ENCODE measurements at regions not wholly inside any gene's neighbourhood (a gene's known extent, or its start where the extent isn't known, plus 50 kb on each side); places are given as distances from the start of the nearest gene placed in this dataset.

DNA sequence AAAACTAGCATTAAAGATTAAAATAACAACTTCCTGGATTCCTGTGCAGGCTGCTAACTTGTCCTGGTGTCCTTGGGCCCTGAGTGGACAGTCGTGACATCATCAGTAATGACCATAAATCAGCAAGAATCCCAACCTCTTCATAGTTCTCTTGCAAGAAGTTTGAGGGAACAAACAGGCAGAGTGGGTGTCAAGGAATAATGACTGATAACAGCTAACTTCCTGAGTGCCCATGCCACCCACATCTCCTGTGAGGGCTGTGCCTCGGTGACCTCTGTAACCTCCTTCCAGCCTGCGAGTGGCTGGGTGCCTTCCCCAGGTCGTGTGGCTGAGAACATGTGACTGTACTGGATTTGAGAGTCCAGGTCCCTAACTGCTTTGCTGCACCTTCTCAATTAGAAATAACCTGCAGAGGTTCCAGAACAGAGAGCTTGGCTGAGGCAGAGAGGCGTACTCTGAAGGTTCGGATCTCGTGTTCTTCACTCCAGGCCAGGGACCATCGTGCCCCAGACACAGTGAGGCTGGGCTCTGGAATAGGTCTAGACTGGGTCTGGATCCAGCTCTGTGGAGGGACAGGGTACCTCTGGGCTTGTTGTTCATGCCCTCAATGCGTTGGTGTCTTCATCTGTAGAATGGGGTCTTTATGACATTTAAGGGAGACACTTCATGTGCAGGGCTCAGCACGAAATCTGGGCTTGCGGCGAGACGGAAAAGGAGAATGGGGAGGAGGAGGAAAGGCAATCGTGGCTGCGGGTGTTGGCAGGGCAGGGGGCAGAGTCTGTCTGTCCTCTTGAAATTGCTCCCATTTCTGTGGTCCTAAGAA is 313.1 kb upstream of the ZNF32 start:
- CTCF ChIA-PET: no interaction called here
- ATAC-seq (replicated peaks in 1 of 4): no peak
- Histone ChIP-seq H3K4me1 (ENCODE audit: control insufficient read depth in 1 of 2, extremely low read depth in 1 of 2, insufficient read depth in 2 of 2, low read length in 2 of 2) (no peaks in the 10 kb centered on the region), H3K27ac (ENCODE audit: low read length) (no peak overlapping the region), H3K27me3 (replicated peaks in 1 of 2; ENCODE audit: control insufficient read depth in 2 of 2, extremely low read depth in 1 of 2, insufficient read depth in 2 of 2, low read length in 1 of 2) (peaks cover 2 to 22% of the 10 kb centered on the region in 2 experiments), H3K36me3 (ENCODE audit: control insufficient read depth in 2 of 2, extremely low read depth in 1 of 2, insufficient read depth in 1 of 2, low read length in 1 of 2) (no peaks in the 10 kb centered on the region), H3K9me3 (no peaks in the 10 kb centered on the region), H3K4me3 (ENCODE audit: control insufficient read depth in 1 of 2, extremely low read depth in 1 of 2, low read length in 1 of 2) (no peak overlapping the region)
- POLR2A ChIA-PET: interaction anchor here in 1 of 2 donors (0.6 kb wide), 1 partner anchor 139 kb away, joined by 3 read pairs; no protein-coding TSS in a partner anchor
- peaks cover 6 to 18% (median 8%) of the 10 kb centered on the region in 3 donors for H3K4me1 Mint-ChIP-seq
- peaks cover 15 to 31% of the 10 kb centered on the region in 2 donors for H3K27me3 Mint-ChIP-seq
- no peak overlapping the region for H3K4me3 Mint-ChIP-seq
- H3K36me3 Mint-ChIP-seq: no peaks in the 10 kb centered on the region
- H3K27ac Mint-ChIP-seq: no peak overlapping the region
- 77% methylated on average over 13 of the region's 15 CpGs for WGBS (ENCODE audit: insufficient coverage)
- H3K9me3 Mint-ChIP-seq: no peaks in the 10 kb centered on the region
- DNase-seq: no peak

DNA sequence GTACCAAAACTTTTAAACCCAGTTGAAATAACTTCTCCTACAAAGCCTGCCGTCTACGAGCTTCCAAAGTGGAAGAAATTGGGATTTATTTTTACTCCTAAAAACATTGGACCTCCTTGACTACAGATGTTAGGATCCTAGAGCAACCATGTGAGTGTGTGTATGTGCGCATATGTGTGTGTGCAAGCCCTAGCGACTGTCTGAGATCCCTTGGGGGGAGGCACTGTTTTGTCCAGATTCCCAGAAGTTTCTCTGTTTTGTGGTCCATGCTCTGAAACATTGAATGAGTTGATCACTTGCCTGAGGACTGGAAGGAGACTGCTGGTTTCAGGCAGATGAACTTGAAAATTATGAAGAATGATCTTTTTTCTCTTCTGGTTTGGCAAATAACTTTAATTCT is 312.3 kb upstream of the ZNF32 start:
- Mint-ChIP-seq H3K9me3 (no peaks in the 10 kb centered on the region), H3K4me3 (no peak overlapping the region), H3K4me1 (peaks cover 6 to 17% (median 8%) of the 10 kb centered on the region in 3 donors), H3K27ac (no peak overlapping the region), H3K27me3 (peaks cover 14 to 36% of the 10 kb centered on the region in 2 donors), H3K36me3 (no peaks in the 10 kb centered on the region)
- Histone ChIP-seq H3K9me3 (no peaks in the 10 kb centered on the region), H3K4me1 (ENCODE audit: control insufficient read depth in 1 of 2, extremely low read depth in 1 of 2, insufficient read depth in 2 of 2, low read length in 2 of 2) (no peaks in the 10 kb centered on the region), H3K27ac (ENCODE audit: low read length) (no peak overlapping the region), H3K27me3 (replicated peaks in 1 of 2; ENCODE audit: control insufficient read depth in 2 of 2, extremely low read depth in 1 of 2, insufficient read depth in 2 of 2, low read length in 1 of 2) (peaks cover 2 to 23% of the 10 kb centered on the region in 2 experiments), H3K36me3 (ENCODE audit: control insufficient read depth in 2 of 2, extremely low read depth in 1 of 2, insufficient read depth in 1 of 2, low read length in 1 of 2) (no peaks in the 10 kb centered on the region), H3K4me3 (ENCODE audit: control insufficient read depth in 1 of 2, extremely low read depth in 1 of 2, low read length in 1 of 2) (no peak overlapping the region)
- ChIA-PET POLR2A (no interaction called here), CTCF (interaction anchor here in 1 of 2 donors (0.6 kb wide), 1 partner anchor 158 kb away, joined by 3 read pairs; no protein-coding TSS in a partner anchor)
- 96% methylated on average over 2 of the region's 4 CpGs for WGBS (ENCODE audit: insufficient coverage)
- no peak for ATAC-seq (replicated peaks in 1 of 4)
- no peak for DNase-seq

DNA sequence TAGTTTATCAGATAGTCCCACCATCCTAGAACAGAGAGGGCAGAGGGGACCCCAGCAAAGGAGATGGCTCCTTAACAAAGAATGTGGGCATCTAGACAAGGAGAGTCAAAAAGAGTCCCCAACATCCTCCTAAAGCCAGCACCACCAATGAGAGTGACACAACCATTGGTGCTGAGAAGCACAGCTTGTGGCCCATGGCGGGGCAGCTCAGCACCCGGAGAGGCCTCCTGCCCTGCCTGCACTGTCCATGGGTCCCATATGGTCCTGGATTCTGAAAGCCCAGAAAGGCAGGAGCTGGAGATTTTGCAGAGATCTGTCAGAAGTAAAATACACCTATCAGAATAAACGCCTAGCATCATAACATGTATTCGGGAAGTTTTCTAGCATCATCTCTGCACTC is 311.8 kb upstream of the ZNF32 start:
- Histone ChIP-seq H3K4me1 (ENCODE audit: control insufficient read depth in 1 of 2, extremely low read depth in 1 of 2, insufficient read depth in 2 of 2, low read length in 2 of 2) (no peaks in the 10 kb centered on the region), H3K36me3 (ENCODE audit: control insufficient read depth in 2 of 2, extremely low read depth in 1 of 2, insufficient read depth in 1 of 2, low read length in 1 of 2) (no peaks in the 10 kb centered on the region), H3K4me3 (ENCODE audit: control insufficient read depth in 1 of 2, extremely low read depth in 1 of 2, low read length in 1 of 2) (no peak overlapping the region), H3K9me3 (no peaks in the 10 kb centered on the region), H3K27ac (ENCODE audit: low read length) (no peak overlapping the region), H3K27me3 (replicated peaks in 1 of 2; ENCODE audit: control insufficient read depth in 2 of 2, extremely low read depth in 1 of 2, insufficient read depth in 2 of 2, low read length in 1 of 2) (peaks cover 2 to 21% of the 10 kb centered on the region in 2 experiments)
- no peak for ATAC-seq (replicated peaks in 1 of 4)
- DNase-seq: no peak
- Mint-ChIP-seq H3K36me3 (no peaks in the 10 kb centered on the region), H3K27ac (no peak overlapping the region), H3K27me3 (peaks cover 10 to 35% of the 10 kb centered on the region in 2 donors), H3K9me3 (no peaks in the 10 kb centered on the region), H3K4me3 (no peak overlapping the region), H3K4me1 (peaks cover 6 to 12% (median 6%) of the 10 kb centered on the region in 3 donors)
- ChIA-PET CTCF (no interaction called here), POLR2A (no interaction called here)
- WGBS (ENCODE audit: insufficient coverage): 93% methylated on average over 2 of the region's 4 CpGs

DNA sequence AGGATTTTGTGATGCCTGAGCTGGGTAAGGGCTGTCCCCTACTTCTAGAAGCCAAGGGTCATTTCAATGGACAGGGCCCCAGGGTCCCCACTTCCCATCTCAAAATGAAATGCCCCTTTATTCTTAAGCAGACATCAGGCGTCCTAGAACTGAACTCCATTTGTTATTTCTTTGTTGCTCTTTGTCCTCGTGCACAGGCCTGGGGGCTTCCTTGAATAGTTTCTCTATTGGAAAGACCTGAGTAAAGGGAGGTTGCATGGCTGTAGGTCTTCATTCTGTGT is 311.4 kb upstream of the ZNF32 start:
- WGBS (ENCODE audit: insufficient coverage): 20% methylated on average over 1 of the region's 2 CpGs

DNA sequence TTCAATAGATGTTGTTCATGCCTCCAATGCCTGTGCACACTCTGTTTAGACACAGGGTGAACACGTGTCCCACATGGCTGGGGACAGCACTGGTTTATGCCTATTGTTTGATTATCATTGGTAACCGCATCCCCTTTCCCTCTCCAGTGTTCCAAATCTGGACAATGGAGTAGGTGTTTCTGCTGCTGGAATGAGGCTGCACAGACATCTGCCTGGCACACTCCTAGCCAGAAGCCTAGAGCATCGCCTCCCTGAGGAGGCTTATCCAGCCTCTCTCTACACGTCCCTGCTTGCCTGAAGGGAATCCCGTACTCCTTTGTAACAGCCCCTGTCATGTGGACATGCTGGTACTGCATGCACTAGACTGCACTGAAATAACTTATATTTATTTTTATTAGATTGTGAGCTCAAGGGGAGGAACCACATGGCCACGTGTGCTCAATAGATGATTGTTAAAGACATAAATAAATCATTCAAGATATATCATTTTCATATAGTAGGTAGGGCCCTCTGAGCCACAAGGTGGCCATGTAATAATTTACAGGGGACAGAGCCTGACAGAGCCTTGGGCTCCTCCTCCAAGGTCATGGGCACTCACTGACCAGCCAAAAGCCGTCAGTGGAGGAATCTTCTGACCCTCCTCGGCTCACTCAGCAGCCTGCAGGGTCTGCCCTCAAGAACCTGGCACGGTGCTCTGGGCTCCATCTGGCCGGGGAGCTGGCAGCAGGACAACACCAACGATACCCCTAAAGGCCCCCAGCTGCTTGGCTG is 310.9 kb upstream of the ZNF32 start:
- ATAC-seq (replicated peaks in 1 of 4) (no peak), DNase-seq (no peak)
- ChIA-PET POLR2A (no interaction called here), CTCF (no interaction called here)
- H3K4me3 ChIP-seq (ENCODE audit: control insufficient read depth in 1 of 2, extremely low read depth in 1 of 2, low read length in 1 of 2): no peak overlapping the region
- no peaks in the 10 kb centered on the region for H3K9me3 ChIP-seq
- 58% methylated on average over 6 of the region's 11 CpGs for WGBS (ENCODE audit: insufficient coverage)
- H3K27me3 Mint-ChIP-seq: peaks cover 8 to 30% of the 10 kb centered on the region in 2 donors
- no peak overlapping the region for H3K27ac ChIP-seq (ENCODE audit: low read length)
- H3K9me3 Mint-ChIP-seq: no peaks in the 10 kb centered on the region
- H3K4me1 ChIP-seq (ENCODE audit: control insufficient read depth in 1 of 2, extremely low read depth in 1 of 2, insufficient read depth in 2 of 2, low read length in 2 of 2): no peaks in the 10 kb centered on the region
- H3K36me3 ChIP-seq (ENCODE audit: control insufficient read depth in 2 of 2, extremely low read depth in 1 of 2, insufficient read depth in 1 of 2, low read length in 1 of 2): no peaks in the 10 kb centered on the region
- peaks cover 2 to 21% of the 10 kb centered on the region in 2 experiments for H3K27me3 ChIP-seq (replicated peaks in 1 of 2; ENCODE audit: control insufficient read depth in 2 of 2, extremely low read depth in 1 of 2, insufficient read depth in 2 of 2, low read length in 1 of 2)
- no peak overlapping the region for H3K4me3 Mint-ChIP-seq
- H3K27ac Mint-ChIP-seq: no peak overlapping the region
- H3K4me1 Mint-ChIP-seq: peaks cover 0 to 3% (median 0%) of the 10 kb centered on the region in 3 donors
- no peaks in the 10 kb centered on the region for H3K36me3 Mint-ChIP-seq

More for the DNA sequence above, 311.4 kb upstream of the ZNF32 start:
- no peak overlapping the region for H3K27ac Mint-ChIP-seq
- Histone ChIP-seq H3K4me3 (ENCODE audit: control insufficient read depth in 1 of 2, extremely low read depth in 1 of 2, low read length in 1 of 2) (no peak overlapping the region), H3K4me1 (ENCODE audit: control insufficient read depth in 1 of 2, extremely low read depth in 1 of 2, insufficient read depth in 2 of 2, low read length in 2 of 2) (no peaks in the 10 kb centered on the region), H3K36me3 (ENCODE audit: control insufficient read depth in 2 of 2, extremely low read depth in 1 of 2, insufficient read depth in 1 of 2, low read length in 1 of 2) (no peaks in the 10 kb centered on the region), H3K9me3 (no peaks in the 10 kb centered on the region), H3K27ac (ENCODE audit: low read length) (no peak overlapping the region), H3K27me3 (replicated peaks in 1 of 2; ENCODE audit: control insufficient read depth in 2 of 2, extremely low read depth in 1 of 2, insufficient read depth in 2 of 2, low read length in 1 of 2) (peaks cover 2 to 21% of the 10 kb centered on the region in 2 experiments)
- ChIA-PET POLR2A (no interaction called here), CTCF (no interaction called here)
- DNase-seq (no peak), ATAC-seq (replicated peaks in 1 of 4) (no peak)
- H3K4me3 Mint-ChIP-seq: no peak overlapping the region
- H3K27me3 Mint-ChIP-seq: peaks cover 8 to 33% of the 10 kb centered on the region in 2 donors
- H3K9me3 Mint-ChIP-seq: no peaks in the 10 kb centered on the region
- H3K36me3 Mint-ChIP-seq: no peaks in the 10 kb centered on the region
- H3K4me1 Mint-ChIP-seq: peaks cover 2 to 8% (median 3%) of the 10 kb centered on the region in 3 donors

DNA sequence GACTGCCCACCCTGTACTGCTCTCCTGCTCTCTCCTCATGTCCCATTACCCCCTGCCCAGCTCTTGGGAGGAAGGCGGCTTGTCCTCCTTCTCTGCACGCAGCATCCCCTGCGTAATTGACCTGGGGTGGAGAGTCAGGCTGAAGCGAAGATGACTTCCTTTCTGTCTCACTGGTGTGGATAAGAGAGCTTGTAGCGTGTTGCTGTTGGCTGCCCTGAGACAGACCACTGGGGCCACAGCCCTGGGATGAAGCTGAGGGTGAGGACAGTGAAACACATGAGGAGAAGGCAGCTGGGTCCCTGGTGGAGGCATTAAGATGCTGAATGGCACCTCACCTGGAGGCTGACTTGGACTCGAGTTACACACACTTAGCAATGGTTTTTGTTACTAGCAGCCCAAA is 310.3 kb upstream of the ZNF32 start:
- Mint-ChIP-seq H3K36me3 (no peaks in the 10 kb centered on the region), H3K4me3 (no peak overlapping the region), H3K4me1 (no peaks in the 10 kb centered on the region), H3K27me3 (peaks cover 9 to 30% of the 10 kb centered on the region in 2 donors), H3K27ac (no peak overlapping the region), H3K9me3 (no peaks in the 10 kb centered on the region)
- no peaks in the 10 kb centered on the region for H3K36me3 ChIP-seq (ENCODE audit: control insufficient read depth in 2 of 2, extremely low read depth in 1 of 2, insufficient read depth in 1 of 2, low read length in 1 of 2)
- H3K4me1 ChIP-seq (ENCODE audit: control insufficient read depth in 1 of 2, extremely low read depth in 1 of 2, insufficient read depth in 2 of 2, low read length in 2 of 2): no peaks in the 10 kb centered on the region
- ATAC-seq (replicated peaks in 1 of 4) (no peak), DNase-seq (no peak)
- 74% methylated on average over 4 of the region's 6 CpGs for WGBS (ENCODE audit: insufficient coverage)
- H3K9me3 ChIP-seq: no peaks in the 10 kb centered on the region
- H3K27me3 ChIP-seq (replicated peaks in 1 of 2; ENCODE audit: control insufficient read depth in 2 of 2, extremely low read depth in 1 of 2, insufficient read depth in 2 of 2, low read length in 1 of 2): peaks cover 0 to 19% of the 10 kb centered on the region in 2 experiments
- POLR2A ChIA-PET: no interaction called here
- H3K27ac ChIP-seq (ENCODE audit: low read length): no peak overlapping the region
- H3K4me3 ChIP-seq (ENCODE audit: control insufficient read depth in 1 of 2, extremely low read depth in 1 of 2, low read length in 1 of 2): no peak overlapping the region
- CTCF ChIA-PET: no interaction called here
